Calu3 (cell line): ENCODE measurements at regions not wholly inside any gene's neighbourhood (a gene's known extent, or its start where the extent isn't known, plus 50 kb on each side); places are given as distances from the start of the nearest gene placed in this dataset.

Source experiments
- BruUV-seq: library from RNA; stranded (reverse); fragments of 400-500 nt; replicated peaks from 2 replicates; lab custom pipeline; 2021; lab: Mats Ljungman, UMichigan
- CTCF ChIA-PET: fragments of 300-600 bp; sonication (Branson Sonifier 250); formaldehyde crosslinking; loops from one replicate; lab custom pipeline; 2022; ENCODE audit warnings: antibody characterized with exemption; lab: Charles Lee
- DNase-seq: peaks from one replicate; pipeline ENCODE4 v3.0.0; 2022
- H3K27ac Mint-ChIP-seq: one replicate; pipeline ENCODE4 v1.8.0; 2022; ENCODE audit warnings: mixed read lengths; ENCODE audit not compliant: unreplicated experiment
- H3K27me3 Mint-ChIP-seq: one replicate; pipeline ENCODE4 v1.8.0; 2022; ENCODE audit warnings: mixed read lengths; ENCODE audit not compliant: unreplicated experiment
- H3K36me3 Mint-ChIP-seq: one replicate; pipeline ENCODE4 v1.8.0; 2022; ENCODE audit warnings: mild to moderate bottlenecking, moderate library complexity, mixed read lengths; ENCODE audit not compliant: insufficient read depth, unreplicated experiment
- H3K4me1 Mint-ChIP-seq: one replicate; pipeline ENCODE4 v1.8.0; 2022; ENCODE audit warnings: mild to moderate bottlenecking, low read depth, mixed read lengths; ENCODE audit not compliant: unreplicated experiment
- H3K4me3 Mint-ChIP-seq: one replicate; pipeline ENCODE4 v1.8.0; 2022; ENCODE audit warnings: mild to moderate bottlenecking, low read depth, moderate library complexity, mixed read lengths; ENCODE audit not compliant: unreplicated experiment
- H3K9me3 Mint-ChIP-seq: one replicate; pipeline ENCODE4 v1.8.0; 2022; ENCODE audit warnings: low read depth, mixed read lengths; ENCODE audit not compliant: unreplicated experiment
- CTCF ChIP-seq: fragments of 200-600 bp; IDR thresholded peaks from one replicate; pipeline ENCODE4 v1.8.0; 2022; ENCODE audit warnings: antibody characterized with exemption; ENCODE audit not compliant: unreplicated experiment
- intact Hi-C: fragments of 100-400 bp; cut with micrococcal nuclease; formaldehyde crosslinking; loops from one replicate; pipeline ENCODE4 v1.10.0; 2022; ENCODE audit not compliant: unreplicated experiment

GRCh38 chr2:196335221-196335634 is 163.8 kb upstream of the STK17B start:
- no peak overlapping the region for H3K27ac Mint-ChIP-seq
- no peaks in the 10 kb centered on the region for H3K27me3 Mint-ChIP-seq
- CTCF ChIA-PET: no interaction called here
- H3K9me3 Mint-ChIP-seq: no peaks in the 10 kb centered on the region
- no peak overlapping the region for H3K4me3 Mint-ChIP-seq
- peak; percentile 23 for DNase-seq
- peaks cover 49% of the 10 kb centered on the region for H3K4me1 Mint-ChIP-seq
- H3K36me3 Mint-ChIP-seq: no peaks in the 10 kb centered on the region
- intact Hi-C loops: loop anchor here (1.0 to 5.0 kb wide), 2 partner anchors 163 to 257 kb away; partner anchors contain the start of gene STK17B
- no peak for TF ChIP-seq CTCF
- no TSS peak for BruUV-seq

GRCh38 chr2:196336207-196336606 is 164.8 kb upstream of the STK17B start:
- CTCF ChIA-PET: no interaction called here
- peak overlapping the region; percentile 3 for H3K27ac Mint-ChIP-seq
- no peaks in the 10 kb centered on the region for H3K36me3 Mint-ChIP-seq
- no peak for TF ChIP-seq CTCF
- peaks cover 39% of the 10 kb centered on the region for H3K4me1 Mint-ChIP-seq
- no peaks in the 10 kb centered on the region for H3K9me3 Mint-ChIP-seq
- no peak for DNase-seq
- H3K4me3 Mint-ChIP-seq: no peak overlapping the region
- intact Hi-C loops: loop anchor here (5.0 kb wide), 1 partner anchor 164 kb away; the partner anchor contains the start of gene STK17B
- BruUV-seq: no TSS peak
- H3K27me3 Mint-ChIP-seq: no peaks in the 10 kb centered on the region

DNA sequence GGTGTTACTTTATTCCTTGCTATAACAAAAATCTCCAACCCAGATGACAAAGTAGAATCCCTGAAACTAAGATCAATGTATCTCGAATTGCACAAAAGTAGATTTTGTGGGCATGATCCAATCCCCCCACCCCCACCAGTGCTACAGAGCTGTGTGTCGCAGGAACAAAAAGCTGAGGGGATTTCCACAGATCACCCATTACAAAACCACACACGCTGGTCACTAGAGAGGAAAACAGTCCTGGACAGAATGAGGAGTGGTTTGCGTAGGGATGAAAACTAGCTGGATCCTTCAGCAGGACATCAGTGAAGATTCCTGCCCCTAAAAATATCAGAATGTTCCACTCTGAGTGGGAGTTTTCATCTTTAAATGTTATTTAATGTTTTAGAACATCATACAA is 165.3 kb upstream of the STK17B start:
- no TSS peak for BruUV-seq
- no peak for DNase-seq
- Mint-ChIP-seq H3K27ac (no peak overlapping the region), H3K36me3 (no peaks in the 10 kb centered on the region), H3K9me3 (no peaks in the 10 kb centered on the region), H3K4me3 (no peak overlapping the region), H3K27me3 (no peaks in the 10 kb centered on the region), H3K4me1 (peaks cover 34% of the 10 kb centered on the region)
- no peak for TF ChIP-seq CTCF
- intact Hi-C loops: loop anchor here (1.0 to 5.0 kb wide), 2 partner anchors 38 to 164 kb away; partner anchors contain the start of gene STK17B
- CTCF ChIA-PET: interaction anchor here (0.7 to 1.9 kb wide), 5 partner anchors 39 to 258 kb away, joined by 3 to 23 read pairs (median 9); no protein-coding TSS in a partner anchor

DNA sequence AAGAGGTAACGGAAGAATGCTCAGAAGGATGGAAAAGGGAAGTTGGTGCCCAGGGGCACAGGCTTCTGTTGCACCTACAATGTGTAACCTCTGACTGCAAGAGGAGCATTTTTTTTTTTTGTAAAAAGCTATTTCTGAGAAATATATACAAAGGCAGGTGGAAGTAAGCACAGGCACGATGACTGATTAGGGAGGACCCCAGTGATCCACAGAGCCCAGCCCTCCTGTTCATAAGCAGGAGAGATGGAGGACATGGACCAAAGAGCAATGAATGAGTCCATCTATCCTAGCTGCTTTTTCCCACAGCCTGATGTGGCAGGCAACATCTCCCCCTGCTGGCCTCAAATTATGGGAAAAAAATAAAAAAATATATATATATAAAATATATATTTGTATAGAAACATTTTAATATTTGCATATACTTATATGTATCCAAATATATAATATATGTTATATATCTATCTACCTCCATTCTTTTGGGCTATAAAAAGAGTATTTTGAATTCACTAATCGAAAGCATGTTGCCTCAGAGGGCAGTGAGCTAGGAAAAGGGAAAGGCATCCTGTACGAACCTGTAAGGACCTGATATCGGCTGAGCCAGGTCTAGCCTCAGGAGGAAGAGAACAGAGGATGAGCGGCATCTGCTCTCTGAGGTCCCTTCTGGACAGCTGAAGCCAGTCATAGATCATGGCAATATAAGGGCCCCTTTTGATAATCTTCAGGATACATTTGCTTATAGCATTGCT is 166.0 kb upstream of the STK17B start:
- intact Hi-C loops: loop anchor here (1.0 to 5.0 kb wide), 2 partner anchors 39 to 165 kb away; partner anchors contain the start of gene STK17B
- CTCF ChIA-PET: interaction anchor here (0.7 to 1.9 kb wide), 5 partner anchors 40 to 259 kb away, joined by 3 to 23 read pairs (median 9); no protein-coding TSS in a partner anchor
- Mint-ChIP-seq H3K9me3 (no peaks in the 10 kb centered on the region), H3K36me3 (no peaks in the 10 kb centered on the region), H3K4me1 (peaks cover 34% of the 10 kb centered on the region), H3K27ac (no peak overlapping the region), H3K27me3 (no peaks in the 10 kb centered on the region), H3K4me3 (no peak overlapping the region)
- BruUV-seq: no TSS peak
- peak; percentile 64 for TF ChIP-seq CTCF
- DNase-seq: peak; percentile 34
